WTC11 (cell line): ENCODE measurements at regions not wholly inside any gene's neighbourhood (a gene's known extent, or its start where the extent isn't known, plus 50 kb on each side); places are given as distances from the start of the nearest gene placed in this dataset.

ENCODE experiments used
- ATAC-seq: fragments of 200-7000 bp; cut with Tn5 transposase; 2 replicates; pipeline ENCODE4 v1.10.0; 2021; ENCODE audit warnings: mild to moderate bottlenecking, moderate library complexity
- CTCF ChIA-PET: fragments of 300-600 bp; sonication (Branson Sonifier 250); formaldehyde crosslinking; loops from one replicate; lab custom pipeline; 2021; ENCODE audit warnings: antibody characterized with exemption; lab: Charles Lee
- POLR2A ChIA-PET: fragments of 350-600 bp; sonication (Branson Sonifier 250); formaldehyde crosslinking; loops from one replicate; lab custom pipeline; 2021; ENCODE audit warnings: antibody characterized with exemption; lab: Charles Lee
- DNase-seq: peaks from one replicate; pipeline ENCODE4 v3.0.0; 2021; ENCODE audit warnings: low spot score
- H3K27ac Mint-ChIP-seq: 2 replicates; pipeline ENCODE4 v1.8.0; 2021; ENCODE audit warnings: mixed read lengths
- H3K27me3 Mint-ChIP-seq: 2 replicates; pipeline ENCODE4 v1.8.0; 2021; ENCODE audit warnings: low read depth, mild to moderate bottlenecking, moderate library complexity, mixed read lengths
- H3K36me3 Mint-ChIP-seq: 2 replicates; pipeline ENCODE4 v1.8.0; 2021; ENCODE audit warnings: mixed read lengths
- H3K4me1 Mint-ChIP-seq: 2 replicates; pipeline ENCODE4 v1.8.0; 2022; ENCODE audit warnings: mixed read lengths
- H3K4me3 Mint-ChIP-seq: 2 replicates; pipeline ENCODE4 v1.8.0; 2021; ENCODE audit warnings: mild to moderate bottlenecking, moderate library complexity, mixed read lengths
- H3K9me3 Mint-ChIP-seq: 2 replicates; pipeline ENCODE4 v1.8.0; 2021; ENCODE audit warnings: mixed read lengths
- FOXK1 ChIP-seq: sonication (generic); formaldehyde crosslinking; IDR thresholded peaks from 2 replicates; pipeline ENCODE4 v1.8.0; 2022; ENCODE audit warnings: mild to moderate bottlenecking, moderate library complexity, missing genetic modification reagents
- FOXP1 ChIP-seq: sonication (generic); formaldehyde crosslinking; IDR thresholded peaks from 2 replicates; pipeline ENCODE4 v1.8.0; 2022; ENCODE audit warnings: missing genetic modification reagents, mild to moderate bottlenecking, moderate library complexity, borderline replicate concordance
- GABPB1 ChIP-seq: sonication (generic); formaldehyde crosslinking; IDR thresholded peaks from 2 replicates; pipeline ENCODE4 v1.8.1; 2023; ENCODE audit warnings: mild to moderate bottlenecking, missing genetic modification reagents
- NR3C1 ChIP-seq: sonication (generic); formaldehyde crosslinking; conservative IDR thresholded peaks from 2 replicates; pipeline ENCODE4 v1.8.1; 2023; ENCODE audit warnings: low read depth, mild to moderate bottlenecking, missing genetic modification reagents
- PRRX2 ChIP-seq: fragments of 250-450 bp; sonication (Bioruptor Pico); IDR thresholded peaks from 2 replicates; pipeline ENCODE4 v1.8.0; 2021; ENCODE audit warnings: mild to moderate bottlenecking
- SP1 ChIP-seq: sonication (generic); formaldehyde crosslinking; conservative IDR thresholded peaks from 2 replicates; pipeline ENCODE4 v1.8.1; 2022; ENCODE audit warnings: missing genetic modification reagents
- STAT6 ChIP-seq: sonication (generic); formaldehyde crosslinking; conservative IDR thresholded peaks from 2 replicates; pipeline ENCODE4 v1.8.1; 2023; ENCODE audit warnings: mild to moderate bottlenecking, low read depth, missing genetic modification reagents, moderate library complexity
- TCF7 ChIP-seq: sonication (generic); formaldehyde crosslinking; IDR thresholded peaks from 2 replicates; pipeline ENCODE4 v1.8.0; 2022; ENCODE audit warnings: mild to moderate bottlenecking, low read depth, missing genetic modification reagents, moderate library complexity
- TEAD4 ChIP-seq: sonication (generic); formaldehyde crosslinking; IDR thresholded peaks from 2 replicates; pipeline ENCODE4 v1.8.0; 2022; ENCODE audit warnings: mild to moderate bottlenecking, missing genetic modification reagents
- ZNF138 ChIP-seq: sonication (generic); formaldehyde crosslinking; conservative IDR thresholded peaks from 2 replicates; pipeline ENCODE4 v1.8.1; 2022; ENCODE audit warnings: mild to moderate bottlenecking, moderate library complexity, missing genetic modification reagents
- TF ChIP-seq, protein P1 (sequence below): sonication (generic); formaldehyde crosslinking; IDR thresholded peaks from 2 replicates; pipeline ENCODE4 v1.8.0; 2022; ENCODE audit warnings: mild to moderate bottlenecking, missing genetic modification reagents
- TF ChIP-seq, protein P2 (sequence below): fragments of 250-450 bp; sonication (Bioruptor Pico); IDR thresholded peaks from 2 replicates; pipeline ENCODE4 v1.9.0; 2021; ENCODE audit warnings: mild to moderate bottlenecking
- TF ChIP-seq, protein P3 (sequence below): sonication (generic); formaldehyde crosslinking; IDR thresholded peaks from 2 replicates; pipeline ENCODE4 v1.8.1; 2023; ENCODE audit warnings: mild to moderate bottlenecking, missing genetic modification reagents, borderline replicate concordance
- TF ChIP-seq, protein P4 (sequence below): sonication (generic); formaldehyde crosslinking; IDR thresholded peaks from 2 replicates; pipeline ENCODE4 v1.8.0; 2022; ENCODE audit warnings: mild to moderate bottlenecking, missing genetic modification reagents

DNA sequence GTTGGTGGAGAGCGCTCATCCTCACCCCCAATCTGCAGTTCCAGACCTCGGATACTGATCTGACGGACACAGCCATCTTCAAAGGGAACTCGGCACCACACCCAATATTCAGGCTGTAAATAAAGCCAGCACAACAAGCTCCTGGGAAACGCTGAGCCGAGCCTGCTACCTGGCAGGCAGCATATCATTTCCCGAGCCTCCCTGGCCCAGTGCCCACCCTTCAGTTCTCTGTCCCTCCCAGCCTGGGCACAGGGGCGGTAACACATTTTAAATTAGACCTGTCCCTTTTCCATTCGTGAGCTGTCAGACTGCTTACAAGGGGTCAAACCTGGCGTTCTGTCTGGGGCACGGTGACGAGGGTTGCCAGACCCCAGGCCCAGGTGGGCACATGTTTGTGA lies 250.5 kb downstream of the ARHGAP12 start:
- ChIA-PET CTCF (interaction anchor here (1.2 kb wide), 1 partner anchor 92 kb away, joined by 3 read pairs; no protein-coding TSS in a partner anchor), POLR2A (no interaction called here)
- Mint-ChIP-seq H3K27ac (no peak overlapping the region; the same call in 1 of the 2 replicates), H3K27me3 (peaks cover 3% of the 10 kb centered on the region), H3K4me3 (no peak overlapping the region), H3K4me1 (peaks cover 27% of the 10 kb centered on the region), H3K9me3 (peaks cover 68% of the 10 kb centered on the region), H3K36me3 (peaks cover 52% of the 10 kb centered on the region)
- no peak for TF ChIP-seq NR3C1
- TF ChIP-seq STAT6 (CRISPR knock-in tag): no peak
- TF ChIP-seq, protein P1, sequence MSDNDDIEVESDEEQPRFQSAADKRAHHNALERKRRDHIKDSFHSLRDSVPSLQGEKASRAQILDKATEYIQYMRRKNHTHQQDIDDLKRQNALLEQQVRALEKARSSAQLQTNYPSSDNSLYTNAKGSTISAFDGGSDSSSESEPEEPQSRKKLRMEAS (CRISPR knock-in tag): 0 out of 2 replicates have a peak, but pooled peaks have one; percentile 29
- no peak for TF ChIP-seq ZNF138 (CRISPR knock-in tag)
- no peak for TF ChIP-seq TCF7
- TF ChIP-seq, protein P2, sequence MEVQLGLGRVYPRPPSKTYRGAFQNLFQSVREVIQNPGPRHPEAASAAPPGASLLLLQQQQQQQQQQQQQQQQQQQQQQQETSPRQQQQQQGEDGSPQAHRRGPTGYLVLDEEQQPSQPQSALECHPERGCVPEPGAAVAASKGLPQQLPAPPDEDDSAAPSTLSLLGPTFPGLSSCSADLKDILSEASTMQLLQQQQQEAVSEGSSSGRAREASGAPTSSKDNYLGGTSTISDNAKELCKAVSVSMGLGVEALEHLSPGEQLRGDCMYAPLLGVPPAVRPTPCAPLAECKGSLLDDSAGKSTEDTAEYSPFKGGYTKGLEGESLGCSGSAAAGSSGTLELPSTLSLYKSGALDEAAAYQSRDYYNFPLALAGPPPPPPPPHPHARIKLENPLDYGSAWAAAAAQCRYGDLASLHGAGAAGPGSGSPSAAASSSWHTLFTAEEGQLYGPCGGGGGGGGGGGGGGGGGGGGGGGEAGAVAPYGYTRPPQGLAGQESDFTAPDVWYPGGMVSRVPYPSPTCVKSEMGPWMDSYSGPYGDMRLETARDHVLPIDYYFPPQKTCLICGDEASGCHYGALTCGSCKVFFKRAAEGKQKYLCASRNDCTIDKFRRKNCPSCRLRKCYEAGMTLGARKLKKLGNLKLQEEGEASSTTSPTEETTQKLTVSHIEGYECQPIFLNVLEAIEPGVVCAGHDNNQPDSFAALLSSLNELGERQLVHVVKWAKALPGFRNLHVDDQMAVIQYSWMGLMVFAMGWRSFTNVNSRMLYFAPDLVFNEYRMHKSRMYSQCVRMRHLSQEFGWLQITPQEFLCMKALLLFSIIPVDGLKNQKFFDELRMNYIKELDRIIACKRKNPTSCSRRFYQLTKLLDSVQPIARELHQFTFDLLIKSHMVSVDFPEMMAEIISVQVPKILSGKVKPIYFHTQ (CRISPR knock-in tag): no peak
- ATAC-seq (peak; percentile 8; the same call in 1 of the 2 replicates), DNase-seq (no peak)

DNA sequence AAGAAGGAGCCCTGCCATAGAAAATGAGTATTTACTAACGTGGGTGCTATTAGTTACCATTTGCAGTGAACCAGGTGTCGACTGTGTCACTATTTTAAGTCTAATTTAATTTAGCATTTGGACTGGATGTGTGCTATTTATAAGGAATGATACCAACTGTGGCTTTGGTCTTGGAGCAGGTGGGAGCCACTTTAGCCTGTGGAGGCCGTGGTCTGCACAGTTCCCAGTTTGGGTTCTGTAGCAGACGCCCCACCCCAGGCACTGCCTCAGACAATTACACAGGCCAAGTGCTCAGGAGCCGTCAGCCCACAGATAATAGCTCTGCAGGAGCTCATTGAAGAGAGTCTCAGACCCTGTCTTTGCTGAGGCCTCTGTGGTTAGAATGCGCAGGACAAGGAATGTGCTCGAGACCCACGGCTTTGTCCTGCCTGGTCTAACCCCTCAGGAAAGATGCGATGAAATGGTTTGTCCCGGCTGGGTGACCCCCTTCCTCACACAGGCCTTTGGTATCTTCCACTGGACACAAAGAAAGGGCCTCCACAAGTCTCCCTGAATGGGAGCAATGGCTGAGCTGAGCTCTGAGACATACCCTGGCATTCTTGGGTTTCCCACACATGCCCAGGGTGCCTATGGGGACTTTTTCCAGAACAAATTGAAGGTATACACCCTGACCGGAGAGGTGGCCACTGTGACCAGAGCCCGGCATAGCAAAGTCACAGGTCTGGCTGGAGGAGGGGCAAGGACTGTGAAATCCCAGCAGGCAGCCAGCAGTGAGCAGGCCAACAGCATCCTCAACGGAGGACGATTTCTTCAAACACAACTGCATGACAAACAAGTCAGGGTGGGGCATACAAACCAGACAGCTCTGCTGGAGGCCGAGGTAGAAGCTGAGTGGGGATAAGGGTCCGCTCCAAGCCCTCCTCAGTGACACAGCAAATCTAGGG lies 251.2 kb downstream of the ARHGAP12 start:
- POLR2A ChIA-PET: no interaction called here
- DNase-seq (peak; percentile 70), ATAC-seq (peak; percentile 96)
- no peak overlapping the region for H3K4me3 Mint-ChIP-seq
- peaks cover 67% of the 10 kb centered on the region for H3K9me3 Mint-ChIP-seq
- 0 out of 2 replicates have a peak, but pooled peaks have one; percentile 35 for TF ChIP-seq FOXP1 (CRISPR knock-in tag)
- TF ChIP-seq TEAD4 (CRISPR knock-in tag): no peak
- 0 out of 2 replicates have a peak, but pooled peaks have one; percentile 33 for TF ChIP-seq SP1 (CRISPR knock-in tag)
- TF ChIP-seq FOXK1 (CRISPR knock-in tag): 0 out of 2 replicates have a peak, but pooled peaks have one; percentile 33
- TF ChIP-seq, protein P1 (CRISPR knock-in tag): 0 out of 2 replicates have a peak, but pooled peaks have one; percentile 33
- TF ChIP-seq PRRX2 (CRISPR knock-in tag): 0 out of 2 replicates have a peak, but pooled peaks have one; percentile 29
- CTCF ChIA-PET: interaction anchor here (0.8 to 1.2 kb wide), 2 partner anchors 32 to 93 kb away, joined by 3 read pairs; no protein-coding TSS in a partner anchor
- H3K36me3 Mint-ChIP-seq: peaks cover 52% of the 10 kb centered on the region
- peak overlapping the region; percentile 93 for H3K27ac Mint-ChIP-seq
- peaks cover 4% of the 10 kb centered on the region for H3K27me3 Mint-ChIP-seq
- H3K4me1 Mint-ChIP-seq: peaks cover 27% of the 10 kb centered on the region

GRCh38 chr10:31675726-31676125 lies 252.9 kb downstream of the ARHGAP12 start:
- CTCF ChIA-PET: no interaction called here
- TF ChIP-seq, protein P3, sequence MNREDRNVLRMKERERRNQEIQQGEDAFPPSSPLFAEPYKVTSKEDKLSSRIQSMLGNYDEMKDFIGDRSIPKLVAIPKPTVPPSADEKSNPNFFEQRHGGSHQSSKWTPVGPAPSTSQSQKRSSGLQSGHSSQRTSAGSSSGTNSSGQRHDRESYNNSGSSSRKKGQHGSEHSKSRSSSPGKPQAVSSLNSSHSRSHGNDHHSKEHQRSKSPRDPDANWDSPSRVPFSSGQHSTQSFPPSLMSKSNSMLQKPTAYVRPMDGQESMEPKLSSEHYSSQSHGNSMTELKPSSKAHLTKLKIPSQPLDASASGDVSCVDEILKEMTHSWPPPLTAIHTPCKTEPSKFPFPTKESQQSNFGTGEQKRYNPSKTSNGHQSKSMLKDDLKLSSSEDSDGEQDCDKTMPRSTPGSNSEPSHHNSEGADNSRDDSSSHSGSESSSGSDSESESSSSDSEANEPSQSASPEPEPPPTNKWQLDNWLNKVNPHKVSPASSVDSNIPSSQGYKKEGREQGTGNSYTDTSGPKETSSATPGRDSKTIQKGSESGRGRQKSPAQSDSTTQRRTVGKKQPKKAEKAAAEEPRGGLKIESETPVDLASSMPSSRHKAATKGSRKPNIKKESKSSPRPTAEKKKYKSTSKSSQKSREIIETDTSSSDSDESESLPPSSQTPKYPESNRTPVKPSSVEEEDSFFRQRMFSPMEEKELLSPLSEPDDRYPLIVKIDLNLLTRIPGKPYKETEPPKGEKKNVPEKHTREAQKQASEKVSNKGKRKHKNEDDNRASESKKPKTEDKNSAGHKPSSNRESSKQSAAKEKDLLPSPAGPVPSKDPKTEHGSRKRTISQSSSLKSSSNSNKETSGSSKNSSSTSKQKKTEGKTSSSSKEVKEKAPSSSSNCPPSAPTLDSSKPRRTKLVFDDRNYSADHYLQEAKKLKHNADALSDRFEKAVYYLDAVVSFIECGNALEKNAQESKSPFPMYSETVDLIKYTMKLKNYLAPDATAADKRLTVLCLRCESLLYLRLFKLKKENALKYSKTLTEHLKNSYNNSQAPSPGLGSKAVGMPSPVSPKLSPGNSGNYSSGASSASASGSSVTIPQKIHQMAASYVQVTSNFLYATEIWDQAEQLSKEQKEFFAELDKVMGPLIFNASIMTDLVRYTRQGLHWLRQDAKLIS (CRISPR knock-in tag): no peak
- TF ChIP-seq, protein P4, sequence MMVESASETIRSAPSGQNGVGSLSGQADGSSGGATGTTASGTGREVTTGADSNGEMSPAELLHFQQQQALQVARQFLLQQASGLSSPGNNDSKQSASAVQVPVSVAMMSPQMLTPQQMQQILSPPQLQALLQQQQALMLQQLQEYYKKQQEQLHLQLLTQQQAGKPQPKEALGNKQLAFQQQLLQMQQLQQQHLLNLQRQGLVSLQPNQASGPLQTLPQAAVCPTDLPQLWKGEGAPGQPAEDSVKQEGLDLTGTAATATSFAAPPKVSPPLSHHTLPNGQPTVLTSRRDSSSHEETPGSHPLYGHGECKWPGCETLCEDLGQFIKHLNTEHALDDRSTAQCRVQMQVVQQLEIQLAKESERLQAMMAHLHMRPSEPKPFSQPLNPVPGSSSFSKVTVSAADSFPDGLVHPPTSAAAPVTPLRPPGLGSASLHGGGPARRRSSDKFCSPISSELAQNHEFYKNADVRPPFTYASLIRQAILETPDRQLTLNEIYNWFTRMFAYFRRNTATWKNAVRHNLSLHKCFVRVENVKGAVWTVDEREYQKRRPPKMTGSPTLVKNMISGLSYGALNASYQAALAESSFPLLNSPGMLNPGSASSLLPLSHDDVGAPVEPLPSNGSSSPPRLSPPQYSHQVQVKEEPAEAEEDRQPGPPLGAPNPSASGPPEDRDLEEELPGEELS (CRISPR knock-in tag): no peak
- TF ChIP-seq GABPB1 (CRISPR knock-in tag): no peak

More at GRCh38 chr10:31675726-31676125, 252.9 kb downstream of the ARHGAP12 start:
- peaks cover 8% of the 10 kb centered on the region for H3K27me3 Mint-ChIP-seq
- peaks cover 27% of the 10 kb centered on the region for H3K4me1 Mint-ChIP-seq
- H3K36me3 Mint-ChIP-seq: peaks cover 55% of the 10 kb centered on the region
- H3K27ac Mint-ChIP-seq: no peak overlapping the region
- ATAC-seq (no peak), DNase-seq (no peak)
- POLR2A ChIA-PET: no interaction called here
- peaks cover 66% of the 10 kb centered on the region for H3K9me3 Mint-ChIP-seq
- H3K4me3 Mint-ChIP-seq: no peak overlapping the region
